ENCODE measurements at regions not wholly inside any gene's neighbourhood (a gene's known extent, or its start where the extent isn't known, plus 50 kb on each side); places are given as distances from the start of the nearest gene placed in this dataset.

- TF ChIP-seq RXRA (IDR thresholded peaks at IDR 0.05) = no peak
- no peak for TF ChIP-seq GABPA (IDR thresholded peaks at IDR 0.05 in 1 of 2, conservative IDR thresholded peaks at IDR 0.05 in 1 of 2)
- TF ChIP-seq NR2F2 (IDR thresholded peaks at IDR 0.05) = no peak
- TF ChIP-seq SP1 (IDR thresholded peaks at IDR 0.05) = no peak
- TF ChIP-seq TAF1 (conservative IDR thresholded peaks at IDR 0.05) = no peak
- TF ChIP-seq FOXA2 (IDR thresholded peaks at IDR 0.05) = no peak
- no peak for TF ChIP-seq ATF3 (IDR thresholded peaks at IDR 0.05)
Observed at GRCh38 chr4:144816668-144817067, 170.7 kb downstream of the HHIP start (continued).

- H3K9ac ChIP-seq (ENCODE audit: low read depth in 1 of 2, low read length in 2 of 2) = no peak overlapping the region
Observed at GRCh38 chr4:144817081-144817480, 171.1 kb downstream of the HHIP start.

More at GRCh38 chr4:144817081-144817480, 171.1 kb downstream of the HHIP start:
- peaks cover 0 to 2% (median 0%) of the 10 kb centered on the region in 4 donors for H3K9me3 ChIP-seq (ENCODE audit: control insufficient read depth in 4 of 4, low read length in 3 of 4)
- no peaks in the 10 kb centered on the region for H3K4me1 ChIP-seq (ENCODE audit: control insufficient read depth in 4 of 4, insufficient read depth in 4 of 4, low read length in 3 of 4)
- H3K4me3 ChIP-seq (ENCODE audit: low read depth in 1 of 3, low read length in 3 of 3) = no peak overlapping the region
- no peaks in the 10 kb centered on the region for H3K36me3 ChIP-seq (ENCODE audit: control insufficient read depth in 4 of 4, insufficient read depth in 3 of 4, low read depth in 1 of 4, low read length in 3 of 4)
- no peak overlapping the region for H3K27ac ChIP-seq (ENCODE audit: low read depth in 1 of 2, low read length in 2 of 2)
- no peak for DNase-seq (ENCODE audit: low spot score)
- TF ChIP-seq MAX (IDR thresholded peaks at IDR 0.05) (no peak), RAD21 (IDR thresholded peaks at IDR 0.05) (no peak), NR2F2 (IDR thresholded peaks at IDR 0.05) (no peak), ZBTB33 (IDR thresholded peaks at IDR 0.05) (no peak), EGR1 (IDR thresholded peaks at IDR 0.05; ENCODE audit: low read depth in 2 of 2) (no peak), REST (IDR thresholded peaks at IDR 0.05) (no peak), HNF4G (IDR thresholded peaks at IDR 0.05) (no peak), SP1 (IDR thresholded peaks at IDR 0.05) (no peak), HNF4A (conservative IDR thresholded peaks at IDR 0.05) (no peak), YY1 (IDR thresholded peaks at IDR 0.05) (no peak), RXRA (IDR thresholded peaks at IDR 0.05) (no peak), CTCF (IDR thresholded peaks at IDR 0.05; ENCODE audit: low read depth, low read length, missing input control) (no peak), GABPA (IDR thresholded peaks at IDR 0.05 in 1 of 2, conservative IDR thresholded peaks at IDR 0.05 in 1 of 2) (no peak), ATF3 (IDR thresholded peaks at IDR 0.05) (no peak), FOXA2 (IDR thresholded peaks at IDR 0.05) (no peak), JUND (IDR thresholded peaks at IDR 0.05) (no peak), TAF1 (conservative IDR thresholded peaks at IDR 0.05) (no peak)
- no peaks in the 10 kb centered on the region for H3K27me3 ChIP-seq (ENCODE audit: control insufficient read depth in 4 of 4, insufficient read depth in 4 of 4, low read length in 3 of 4)

Measured in liver (tissue), 7 donors.